ENCODE measurements at regions not wholly inside any gene's neighbourhood (a gene's known extent, or its start where the extent isn't known, plus 50 kb on each side); places are given as distances from the start of the nearest gene placed in this dataset.

DNA sequence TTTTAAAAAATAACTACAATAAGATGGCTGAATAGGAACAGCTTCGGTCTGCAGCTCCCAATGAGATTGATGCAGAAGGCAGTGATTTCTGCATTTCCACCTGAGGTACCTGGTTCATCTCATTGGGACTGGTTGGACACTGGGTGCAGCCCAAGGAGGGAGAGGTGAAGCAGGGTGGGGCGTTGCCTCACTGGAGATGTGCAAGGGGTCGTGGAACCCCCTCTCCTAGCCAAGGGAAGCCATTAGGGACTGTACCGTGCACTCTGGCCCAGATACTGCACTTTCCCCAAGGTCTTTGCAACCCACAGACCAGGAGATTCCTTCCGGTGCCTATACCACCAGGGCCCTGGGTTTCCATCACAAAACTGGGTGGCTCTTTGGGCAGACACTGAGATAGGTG lies 640.1 kb downstream of the IQCM start:
- no peak for DNase-seq (ENCODE audit: low spot score)
- in situ Hi-C loops (cut with MboI; ENCODE audit: low sequenced_read_pairs, unreplicated experiment) = no loop called here
- TF ChIP-seq, protein P1, sequence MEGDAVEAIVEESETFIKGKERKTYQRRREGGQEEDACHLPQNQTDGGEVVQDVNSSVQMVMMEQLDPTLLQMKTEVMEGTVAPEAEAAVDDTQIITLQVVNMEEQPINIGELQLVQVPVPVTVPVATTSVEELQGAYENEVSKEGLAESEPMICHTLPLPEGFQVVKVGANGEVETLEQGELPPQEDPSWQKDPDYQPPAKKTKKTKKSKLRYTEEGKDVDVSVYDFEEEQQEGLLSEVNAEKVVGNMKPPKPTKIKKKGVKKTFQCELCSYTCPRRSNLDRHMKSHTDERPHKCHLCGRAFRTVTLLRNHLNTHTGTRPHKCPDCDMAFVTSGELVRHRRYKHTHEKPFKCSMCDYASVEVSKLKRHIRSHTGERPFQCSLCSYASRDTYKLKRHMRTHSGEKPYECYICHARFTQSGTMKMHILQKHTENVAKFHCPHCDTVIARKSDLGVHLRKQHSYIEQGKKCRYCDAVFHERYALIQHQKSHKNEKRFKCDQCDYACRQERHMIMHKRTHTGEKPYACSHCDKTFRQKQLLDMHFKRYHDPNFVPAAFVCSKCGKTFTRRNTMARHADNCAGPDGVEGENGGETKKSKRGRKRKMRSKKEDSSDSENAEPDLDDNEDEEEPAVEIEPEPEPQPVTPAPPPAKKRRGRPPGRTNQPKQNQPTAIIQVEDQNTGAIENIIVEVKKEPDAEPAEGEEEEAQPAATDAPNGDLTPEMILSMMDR (IDR thresholded peaks at IDR 0.05; ENCODE audit: borderline replicate concordance, control extremely low read depth, extremely low read depth, insufficient read depth, missing control alignments) = no peak

DNA sequence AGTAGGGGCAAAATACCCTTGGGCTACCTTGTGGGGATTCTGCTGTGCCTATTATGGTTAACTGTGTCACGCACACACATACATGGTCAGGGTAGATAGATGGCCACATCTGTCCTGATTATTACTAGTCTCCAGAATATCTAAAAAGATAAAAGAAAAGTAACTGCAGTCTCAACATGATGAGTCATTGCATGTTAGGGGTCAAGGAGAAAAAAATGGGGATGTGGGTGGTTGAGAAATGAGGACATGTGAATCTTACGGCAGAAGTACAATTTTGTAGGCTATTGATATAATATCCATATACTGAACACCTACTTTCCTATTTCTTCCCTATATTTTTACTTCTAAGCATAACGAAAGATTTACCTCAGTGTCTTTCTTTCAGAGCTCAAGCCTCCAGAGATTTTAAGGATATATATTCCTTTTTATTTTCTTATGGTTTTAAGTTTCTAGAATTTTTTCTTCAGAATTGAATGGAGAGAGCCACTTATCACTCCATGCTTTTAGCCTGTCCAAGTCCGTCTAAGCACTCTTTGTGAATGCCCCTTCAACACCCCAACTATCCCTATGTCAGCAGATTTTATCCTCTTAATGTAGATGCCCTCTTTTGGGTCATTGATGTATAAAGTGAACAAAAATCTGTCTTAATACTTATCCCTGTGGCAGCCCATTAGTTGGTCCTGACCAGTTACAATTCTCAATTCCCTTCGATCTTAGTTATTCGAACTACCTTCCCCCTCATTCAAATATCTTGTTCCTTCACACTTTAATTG lies 642.2 kb downstream of the IQCM start:
- DNase-seq (ENCODE audit: low spot score) = no peak
- TF ChIP-seq, protein P1 (IDR thresholded peaks at IDR 0.05; ENCODE audit: borderline replicate concordance, control extremely low read depth, extremely low read depth, insufficient read depth, missing control alignments) = no peak
- in situ Hi-C loops (cut with MboI; ENCODE audit: low sequenced_read_pairs, unreplicated experiment) = no loop called here

DNA sequence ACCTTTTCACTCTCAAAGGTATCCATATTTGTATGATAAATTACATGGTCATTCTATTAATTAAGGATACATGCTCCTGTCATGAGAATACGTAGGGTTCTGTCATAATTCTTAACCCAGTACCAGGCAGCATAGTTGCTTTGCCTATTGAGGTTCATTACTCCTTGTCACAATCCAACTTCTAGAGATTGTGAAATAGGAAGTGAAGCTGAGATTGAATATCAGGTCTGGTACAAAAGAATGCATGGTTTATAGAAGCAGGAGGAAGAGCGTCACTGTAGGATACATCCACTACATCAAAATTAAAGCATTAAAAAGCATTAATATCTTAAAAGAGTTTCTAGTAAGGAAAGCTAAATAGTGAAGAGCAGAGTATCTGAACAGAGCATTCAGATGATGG lies 647.0 kb downstream of the IQCM start:
- in situ Hi-C loops (cut with MboI; ENCODE audit: low sequenced_read_pairs, unreplicated experiment) = no loop called here
- TF ChIP-seq, protein P1 (IDR thresholded peaks at IDR 0.05; ENCODE audit: borderline replicate concordance, control extremely low read depth, extremely low read depth, insufficient read depth, missing control alignments) = no peak

DNA sequence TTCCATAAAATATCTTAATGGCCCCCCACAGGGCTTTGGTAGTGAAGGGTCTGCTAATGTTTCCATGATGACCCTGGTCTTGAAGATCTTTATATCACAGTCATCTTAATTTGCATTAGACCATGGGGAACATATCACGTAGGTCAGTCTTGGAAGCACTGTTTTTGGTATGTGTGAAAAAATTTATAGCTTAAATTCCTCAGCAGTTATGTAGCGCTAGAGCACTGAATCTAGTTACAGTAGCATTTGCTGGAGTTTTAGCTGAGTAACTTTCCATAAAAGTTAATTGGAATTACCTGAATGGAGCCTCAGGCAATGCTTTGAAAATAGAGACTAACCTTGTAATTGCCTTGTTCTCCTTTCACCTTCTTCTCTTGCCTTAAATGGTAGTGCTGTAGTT lies 648.8 kb downstream of the IQCM start:
- in situ Hi-C loops (cut with MboI; ENCODE audit: low sequenced_read_pairs, unreplicated experiment) = no loop called here
- no peak for DNase-seq (ENCODE audit: low spot score)
- TF ChIP-seq, protein P1 (IDR thresholded peaks at IDR 0.05; ENCODE audit: borderline replicate concordance, control extremely low read depth, extremely low read depth, insufficient read depth, missing control alignments) = no peak

More for the DNA sequence above, 647.0 kb downstream of the IQCM start:
- no peak for DNase-seq (ENCODE audit: low spot score)

DNA sequence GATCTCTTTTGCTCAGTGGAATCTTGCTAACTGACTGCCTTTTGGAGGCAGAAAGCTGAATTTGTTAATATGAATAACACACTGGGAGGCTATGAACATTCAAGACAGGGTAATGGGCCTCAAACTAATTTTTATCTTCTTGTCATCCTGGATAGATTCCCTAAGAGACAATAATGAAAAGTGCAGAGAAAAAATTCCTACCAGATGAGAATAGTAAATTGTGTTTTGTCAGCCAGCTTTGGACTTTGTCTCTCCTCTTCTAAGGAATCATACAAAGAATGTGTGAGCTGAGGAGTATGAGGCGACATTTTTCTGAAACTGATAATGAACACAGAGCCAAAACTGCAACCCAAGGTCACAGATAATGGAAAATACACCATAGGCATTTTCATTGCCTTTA lies 649.3 kb downstream of the IQCM start:
- TF ChIP-seq, protein P1 (IDR thresholded peaks at IDR 0.05; ENCODE audit: borderline replicate concordance, control extremely low read depth, extremely low read depth, insufficient read depth, missing control alignments) = no peak
- no peak for DNase-seq (ENCODE audit: low spot score)
- in situ Hi-C loops (cut with MboI; ENCODE audit: low sequenced_read_pairs, unreplicated experiment) = no loop called here

DNA sequence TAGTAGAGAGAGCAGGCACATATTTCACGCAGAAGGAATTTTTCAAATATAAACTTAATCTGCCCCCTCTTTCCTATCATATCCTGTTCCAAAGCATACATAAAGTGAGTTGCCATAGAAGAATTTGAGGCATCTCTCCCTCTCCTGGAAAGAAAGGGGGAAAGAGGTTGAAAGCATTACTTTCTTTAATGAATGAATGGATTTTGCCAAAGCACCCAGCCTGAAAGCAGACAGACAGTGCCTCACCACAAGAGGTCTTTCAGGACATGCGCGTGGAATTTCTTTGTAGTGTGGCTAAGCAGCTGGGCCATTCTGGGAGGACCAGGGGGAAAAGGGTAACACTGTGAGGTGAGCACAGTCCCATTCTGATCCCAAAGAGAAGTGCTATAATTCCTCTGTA lies 651.4 kb downstream of the IQCM start:
- in situ Hi-C loops (cut with MboI; ENCODE audit: low sequenced_read_pairs, unreplicated experiment) = no loop called here
- TF ChIP-seq, protein P1 (IDR thresholded peaks at IDR 0.05; ENCODE audit: borderline replicate concordance, control extremely low read depth, extremely low read depth, insufficient read depth, missing control alignments) = no peak
- DNase-seq (ENCODE audit: low spot score) = no peak
